HG02973 (cell line): ENCODE measurements at regions not wholly inside any gene's neighbourhood (a gene's known extent, or its start where the extent isn't known, plus 50 kb on each side); places are given as distances from the start of the nearest gene placed in this dataset.

Source experiments
- ATAC-seq: cut with Tn5 transposase; IDR thresholded peaks from one replicate; pipeline ENCODE4 v1.9.1; 2021; ENCODE audit warnings: moderate library complexity; ENCODE audit not compliant: unreplicated experiment

- ATAC-seq = no peak
Measured at GRCh38 chr2:7976206-7976605, 705.6 kb upstream of the ID2 start.

GRCh38 chr2:7977981-7978380 is 703.9 kb upstream of the ID2 start:
- ATAC-seq = no peak

GRCh38 chr2:7982054-7982453 is 699.8 kb upstream of the ID2 start:
- no peak for ATAC-seq

- ATAC-seq = no peak
Measured at GRCh38 chr2:7983451-7983850, 698.4 kb upstream of the ID2 start.

- no peak for ATAC-seq
Measured at GRCh38 chr2:7983912-7984311, 697.9 kb upstream of the ID2 start.

GRCh38 chr2:7984693-7985353 is 697.0 kb upstream of the ID2 start:
- ATAC-seq = no peak

- ATAC-seq = no peak
Measured at GRCh38 chr2:7986431-7986830, 695.4 kb upstream of the ID2 start.

GRCh38 chr2:7987992-7988391 is 693.9 kb upstream of the ID2 start:
- no peak for ATAC-seq

GRCh38 chr2:7988440-7988839 is 693.4 kb upstream of the ID2 start:
- no peak for ATAC-seq

- ATAC-seq = no peak
Measured at GRCh38 chr2:7989823-7990222, 692.0 kb upstream of the ID2 start.

GRCh38 chr2:7992612-7993602 is 688.9 kb upstream of the ID2 start:
- ATAC-seq = no peak

- ATAC-seq = no peak
Measured at GRCh38 chr2:7994397-7994951, 687.4 kb upstream of the ID2 start.

- ATAC-seq = no peak
Measured at GRCh38 chr2:7997279-7997678, 684.6 kb upstream of the ID2 start.

GRCh38 chr2:7999683-8000476 is 682.0 kb upstream of the ID2 start:
- no peak for ATAC-seq

- no peak for ATAC-seq
Measured at GRCh38 chr2:8000870-8001269, 681.0 kb upstream of the ID2 start.

GRCh38 chr2:8002765-8003393 is 679.0 kb upstream of the ID2 start:
- ATAC-seq = no peak

GRCh38 chr2:8003462-8004075 is 678.3 kb upstream of the ID2 start:
- no peak for ATAC-seq

- ATAC-seq = no peak
Measured at GRCh38 chr2:8004250-8004681, 677.6 kb upstream of the ID2 start.

GRCh38 chr2:8006181-8006580 is 675.7 kb upstream of the ID2 start:
- no peak for ATAC-seq

GRCh38 chr2:8006626-8007025 is 675.2 kb upstream of the ID2 start:
- no peak for ATAC-seq
